ENCODE measurements at regions not wholly inside any gene's neighbourhood (a gene's known extent, or its start where the extent isn't known, plus 50 kb on each side); places are given as distances from the start of the nearest gene placed in this dataset.
A peak's percentile ranks its signal among the peaks of the same experiment; 100 is the strongest.

GRCh38 chr7:45235905-45236304 lies 78.3 kb downstream of the RAMP3 start:
- DNase-seq (ENCODE audit: low spot score): no peak

GRCh38 chr7:45236666-45237065 lies 79.1 kb downstream of the RAMP3 start:
- no peak for DNase-seq (ENCODE audit: low spot score)

GRCh38 chr7:45237788-45238461 lies 80.3 kb downstream of the RAMP3 start:
- DNase-seq (ENCODE audit: low spot score): no peak

GRCh38 chr7:45238806-45239205 lies 81.2 kb downstream of the RAMP3 start:
- DNase-seq (ENCODE audit: low spot score): no peak

GRCh38 chr7:45239486-45239885 lies 81.9 kb downstream of the RAMP3 start:
- no peak for DNase-seq (ENCODE audit: low spot score)

GRCh38 chr7:45240273-45240771 lies 82.7 kb downstream of the RAMP3 start:
- DNase-seq (ENCODE audit: low spot score): no peak

- no peak for DNase-seq (ENCODE audit: low spot score)
Observed at GRCh38 chr7:45240926-45241325, 83.3 kb downstream of the RAMP3 start.

GRCh38 chr7:45241339-45242109 lies 83.9 kb downstream of the RAMP3 start:
- no peak for DNase-seq (ENCODE audit: low spot score)

GRCh38 chr7:45242261-45242660 lies 84.7 kb downstream of the RAMP3 start:
- no peak for DNase-seq (ENCODE audit: low spot score)

GRCh38 chr7:45242698-45243097 lies 85.1 kb downstream of the RAMP3 start:
- DNase-seq (ENCODE audit: low spot score): no peak

- DNase-seq (ENCODE audit: low spot score): no peak
Observed at GRCh38 chr7:45244981-45245380, 87.4 kb downstream of the RAMP3 start.

- DNase-seq (ENCODE audit: low spot score): no peak
Observed at GRCh38 chr7:45246339-45246738, 88.7 kb downstream of the RAMP3 start.

- no peak for DNase-seq (ENCODE audit: low spot score)
Observed at GRCh38 chr7:45252248-45252647, 94.7 kb downstream of the RAMP3 start.

GRCh38 chr7:45252857-45253256 lies 95.3 kb downstream of the RAMP3 start:
- no peak for DNase-seq (ENCODE audit: low spot score)

GRCh38 chr7:45253368-45253767 lies 95.8 kb downstream of the RAMP3 start:
- DNase-seq (ENCODE audit: low spot score): no peak

GRCh38 chr7:45255187-45255586 lies 97.6 kb downstream of the RAMP3 start:
- no peak for DNase-seq (ENCODE audit: low spot score)

- DNase-seq (ENCODE audit: low spot score): no peak
Observed at GRCh38 chr7:45256309-45256708, 98.7 kb downstream of the RAMP3 start.

GRCh38 chr7:45256775-45257174 lies 99.2 kb downstream of the RAMP3 start:
- DNase-seq (ENCODE audit: low spot score): no peak

GRCh38 chr7:45257284-45257683 lies 99.7 kb downstream of the RAMP3 start:
- no peak for DNase-seq (ENCODE audit: low spot score)

- no peak for DNase-seq (ENCODE audit: low spot score)
Observed at GRCh38 chr7:45258533-45259226, 101.1 kb downstream of the RAMP3 start.

- DNase-seq (ENCODE audit: low spot score): no peak
Observed at GRCh38 chr7:45259227-45259596, 101.6 kb downstream of the RAMP3 start.

- peak; percentile 80 for DNase-seq (ENCODE audit: low spot score)
Observed at GRCh38 chr7:45259966-45260646, 102.5 kb downstream of the RAMP3 start.
